ENCODE measurements at regions not wholly inside any gene's neighbourhood (a gene's known extent, or its start where the extent isn't known, plus 50 kb on each side); places are given as distances from the start of the nearest gene placed in this dataset.

DNA sequence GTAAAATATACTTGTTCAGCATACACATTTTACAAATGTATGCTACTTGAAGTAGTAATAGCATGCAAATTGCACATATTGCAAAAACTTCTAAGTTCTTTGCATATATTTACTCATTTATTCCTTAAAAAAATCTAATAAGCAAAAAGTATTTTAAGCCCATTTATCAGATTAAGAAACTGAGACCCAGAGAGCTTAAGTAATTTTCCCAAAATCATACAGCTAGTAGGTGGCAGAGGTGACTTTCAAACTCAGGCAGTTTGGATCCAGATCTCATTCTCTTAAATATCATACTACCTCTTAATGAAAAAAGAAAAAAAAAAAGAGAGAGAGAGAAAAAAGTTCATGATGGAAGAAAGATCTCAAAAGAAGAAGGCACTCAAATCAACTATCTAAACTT lies 157.9 kb downstream of the RPS12 start (continued):
- TF ChIP-seq, protein P1, sequence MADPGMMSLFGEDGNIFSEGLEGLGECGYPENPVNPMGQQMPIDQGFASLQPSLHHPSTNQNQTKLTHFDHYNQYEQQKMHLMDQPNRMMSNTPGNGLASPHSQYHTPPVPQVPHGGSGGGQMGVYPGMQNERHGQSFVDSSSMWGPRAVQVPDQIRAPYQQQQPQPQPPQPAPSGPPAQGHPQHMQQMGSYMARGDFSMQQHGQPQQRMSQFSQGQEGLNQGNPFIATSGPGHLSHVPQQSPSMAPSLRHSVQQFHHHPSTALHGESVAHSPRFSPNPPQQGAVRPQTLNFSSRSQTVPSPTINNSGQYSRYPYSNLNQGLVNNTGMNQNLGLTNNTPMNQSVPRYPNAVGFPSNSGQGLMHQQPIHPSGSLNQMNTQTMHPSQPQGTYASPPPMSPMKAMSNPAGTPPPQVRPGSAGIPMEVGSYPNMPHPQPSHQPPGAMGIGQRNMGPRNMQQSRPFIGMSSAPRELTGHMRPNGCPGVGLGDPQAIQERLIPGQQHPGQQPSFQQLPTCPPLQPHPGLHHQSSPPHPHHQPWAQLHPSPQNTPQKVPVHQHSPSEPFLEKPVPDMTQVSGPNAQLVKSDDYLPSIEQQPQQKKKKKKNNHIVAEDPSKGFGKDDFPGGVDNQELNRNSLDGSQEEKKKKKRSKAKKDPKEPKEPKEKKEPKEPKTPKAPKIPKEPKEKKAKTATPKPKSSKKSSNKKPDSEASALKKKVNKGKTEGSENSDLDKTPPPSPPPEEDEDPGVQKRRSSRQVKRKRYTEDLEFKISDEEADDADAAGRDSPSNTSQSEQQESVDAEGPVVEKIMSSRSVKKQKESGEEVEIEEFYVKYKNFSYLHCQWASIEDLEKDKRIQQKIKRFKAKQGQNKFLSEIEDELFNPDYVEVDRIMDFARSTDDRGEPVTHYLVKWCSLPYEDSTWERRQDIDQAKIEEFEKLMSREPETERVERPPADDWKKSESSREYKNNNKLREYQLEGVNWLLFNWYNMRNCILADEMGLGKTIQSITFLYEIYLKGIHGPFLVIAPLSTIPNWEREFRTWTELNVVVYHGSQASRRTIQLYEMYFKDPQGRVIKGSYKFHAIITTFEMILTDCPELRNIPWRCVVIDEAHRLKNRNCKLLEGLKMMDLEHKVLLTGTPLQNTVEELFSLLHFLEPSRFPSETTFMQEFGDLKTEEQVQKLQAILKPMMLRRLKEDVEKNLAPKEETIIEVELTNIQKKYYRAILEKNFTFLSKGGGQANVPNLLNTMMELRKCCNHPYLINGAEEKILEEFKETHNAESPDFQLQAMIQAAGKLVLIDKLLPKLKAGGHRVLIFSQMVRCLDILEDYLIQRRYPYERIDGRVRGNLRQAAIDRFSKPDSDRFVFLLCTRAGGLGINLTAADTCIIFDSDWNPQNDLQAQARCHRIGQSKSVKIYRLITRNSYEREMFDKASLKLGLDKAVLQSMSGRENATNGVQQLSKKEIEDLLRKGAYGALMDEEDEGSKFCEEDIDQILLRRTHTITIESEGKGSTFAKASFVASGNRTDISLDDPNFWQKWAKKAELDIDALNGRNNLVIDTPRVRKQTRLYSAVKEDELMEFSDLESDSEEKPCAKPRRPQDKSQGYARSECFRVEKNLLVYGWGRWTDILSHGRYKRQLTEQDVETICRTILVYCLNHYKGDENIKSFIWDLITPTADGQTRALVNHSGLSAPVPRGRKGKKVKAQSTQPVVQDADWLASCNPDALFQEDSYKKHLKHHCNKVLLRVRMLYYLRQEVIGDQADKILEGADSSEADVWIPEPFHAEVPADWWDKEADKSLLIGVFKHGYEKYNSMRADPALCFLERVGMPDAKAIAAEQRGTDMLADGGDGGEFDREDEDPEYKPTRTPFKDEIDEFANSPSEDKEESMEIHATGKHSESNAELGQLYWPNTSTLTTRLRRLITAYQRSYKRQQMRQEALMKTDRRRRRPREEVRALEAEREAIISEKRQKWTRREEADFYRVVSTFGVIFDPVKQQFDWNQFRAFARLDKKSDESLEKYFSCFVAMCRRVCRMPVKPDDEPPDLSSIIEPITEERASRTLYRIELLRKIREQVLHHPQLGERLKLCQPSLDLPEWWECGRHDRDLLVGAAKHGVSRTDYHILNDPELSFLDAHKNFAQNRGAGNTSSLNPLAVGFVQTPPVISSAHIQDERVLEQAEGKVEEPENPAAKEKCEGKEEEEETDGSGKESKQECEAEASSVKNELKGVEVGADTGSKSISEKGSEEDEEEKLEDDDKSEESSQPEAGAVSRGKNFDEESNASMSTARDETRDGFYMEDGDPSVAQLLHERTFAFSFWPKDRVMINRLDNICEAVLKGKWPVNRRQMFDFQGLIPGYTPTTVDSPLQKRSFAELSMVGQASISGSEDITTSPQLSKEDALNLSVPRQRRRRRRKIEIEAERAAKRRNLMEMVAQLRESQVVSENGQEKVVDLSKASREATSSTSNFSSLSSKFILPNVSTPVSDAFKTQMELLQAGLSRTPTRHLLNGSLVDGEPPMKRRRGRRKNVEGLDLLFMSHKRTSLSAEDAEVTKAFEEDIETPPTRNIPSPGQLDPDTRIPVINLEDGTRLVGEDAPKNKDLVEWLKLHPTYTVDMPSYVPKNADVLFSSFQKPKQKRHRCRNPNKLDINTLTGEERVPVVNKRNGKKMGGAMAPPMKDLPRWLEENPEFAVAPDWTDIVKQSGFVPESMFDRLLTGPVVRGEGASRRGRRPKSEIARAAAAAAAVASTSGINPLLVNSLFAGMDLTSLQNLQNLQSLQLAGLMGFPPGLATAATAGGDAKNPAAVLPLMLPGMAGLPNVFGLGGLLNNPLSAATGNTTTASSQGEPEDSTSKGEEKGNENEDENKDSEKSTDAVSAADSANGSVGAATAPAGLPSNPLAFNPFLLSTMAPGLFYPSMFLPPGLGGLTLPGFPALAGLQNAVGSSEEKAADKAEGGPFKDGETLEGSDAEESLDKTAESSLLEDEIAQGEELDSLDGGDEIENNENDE (IDR thresholded peaks at IDR 0.05; ENCODE audit: insufficient replicate concordance, low read length): no peak
- TF ChIP-seq SIX5 (IDR thresholded peaks at IDR 0.05; ENCODE audit: low read depth, low read length): no peak

Data from H1 (cell line).